NCI-H1092 (cell line): ENCODE measurements at regions not wholly inside any gene's neighbourhood (a gene's known extent, or its start where the extent isn't known, plus 50 kb on each side); places are given as distances from the start of the nearest gene placed in this dataset.
"Not testable (repeated sequence)": the region's sequence is repeated elsewhere in the genome, so short reads cannot be mapped to it uniquely, and the experiment has no call there.

Experiments
- DNase-seq: peaks from one replicate; lab custom pipeline; 2025; lab: John Stamatoyannopoulos, UW

- DNase-seq, result no peak
Measured at GRCh38 chr22:48494968-48495750, 1332.5 kb downstream of the BRD1 start.

- no peak for DNase-seq
Measured at GRCh38 chr22:48494256-48494967, 1333.3 kb downstream of the BRD1 start.

- DNase-seq, result no peak
Measured at GRCh38 chr22:48493733-48494132, 1333.9 kb downstream of the BRD1 start.

- no peak for DNase-seq
Measured at GRCh38 chr22:48492366-48493320, 1335.0 kb downstream of the BRD1 start.

GRCh38 chr22:48491451-48491941 lies 1336.2 kb downstream of the BRD1 start:
- no peak for DNase-seq

GRCh38 chr22:48490500-48491411 lies 1336.9 kb downstream of the BRD1 start:
- DNase-seq, result no peak

- DNase-seq, result no peak
Measured at GRCh38 chr22:48489551-48490499, 1337.8 kb downstream of the BRD1 start.

GRCh38 chr22:48488611-48489511 lies 1338.8 kb downstream of the BRD1 start:
- DNase-seq, result no peak

GRCh38 chr22:48488149-48488551 lies 1339.5 kb downstream of the BRD1 start:
- no peak for DNase-seq

GRCh38 chr22:48486558-48486957 lies 1341.1 kb downstream of the BRD1 start:
- no peak for DNase-seq

GRCh38 chr22:48486134-48486532 lies 1341.5 kb downstream of the BRD1 start:
- no peak for DNase-seq

- DNase-seq, result no peak
Measured at GRCh38 chr22:48485149-48486133, 1342.2 kb downstream of the BRD1 start.

GRCh38 chr22:48483764-48484528 lies 1343.7 kb downstream of the BRD1 start:
- DNase-seq, result no peak

- DNase-seq, result no peak
Measured at GRCh38 chr22:48482771-48483170, 1344.9 kb downstream of the BRD1 start.

- DNase-seq, result not testable (repeated sequence)
Measured at GRCh38 chr22:48482198-48482597, 1345.5 kb downstream of the BRD1 start.

- DNase-seq, result no peak
Measured at GRCh38 chr22:48481748-48482147, 1345.9 kb downstream of the BRD1 start.
